Naive B cell (primary cell): ENCODE measurements at regions not wholly inside any gene's neighbourhood (a gene's known extent, or its start where the extent isn't known, plus 50 kb on each side); places are given as distances from the start of the nearest gene placed in this dataset.
A peak's percentile ranks its signal among the peaks of the same experiment; 100 is the strongest.
"Not testable (repeated sequence)": the region's sequence is repeated elsewhere in the genome, so short reads cannot be mapped to it uniquely, and the experiment has no call there.

ENCODE experiments used
- ATAC-seq, 2 donors: fragments of 150-1000 bp; cut with Tn5 transposase; 2 replicates each; pipeline ENCODE4 v1.10.0; 2021; ENCODE audit warnings: low read depth in 2 of 2, mild to moderate bottlenecking in 2 of 2, moderate library complexity in 2 of 2
- DNase-seq: peaks from one replicate; pipeline ENCODE4 v3.0.0; 2022
- H3K27ac Mint-ChIP-seq, 6 donors: one replicate each; pipeline ENCODE4 v1.8.0; 2020 to 2022; ENCODE audit warnings: mild to moderate bottlenecking in 6 of 6, mixed read lengths in 6 of 6, moderate library complexity in 5 of 6, inconsistent platforms in 2 of 6
- H3K27me3 Mint-ChIP-seq, 3 donors: one replicate each; pipeline ENCODE4 v1.8.0; 2021 to 2022; ENCODE audit warnings: mixed read lengths in 3 of 3, mild to moderate bottlenecking in 1 of 3
- H3K36me3 Mint-ChIP-seq, 2 donors: one replicate each; pipeline ENCODE4 v1.8.0; 2020 to 2022; ENCODE audit warnings: mixed read lengths in 2 of 2, inconsistent platforms in 1 of 2, mild to moderate bottlenecking in 1 of 2
- H3K4me1 Mint-ChIP-seq, 3 donors: one replicate each; pipeline ENCODE4 v1.8.0; 2020 to 2022; ENCODE audit warnings: mixed read lengths in 3 of 3, inconsistent platforms in 1 of 3, mild to moderate bottlenecking in 1 of 3, moderate library complexity in 1 of 3
- H3K4me3 Mint-ChIP-seq, 8 donors: one replicate each; pipeline ENCODE4 v1.8.0; 2020 to 2022; ENCODE audit warnings: mild to moderate bottlenecking in 8 of 8, mixed read lengths in 8 of 8, moderate library complexity in 8 of 8, inconsistent platforms in 2 of 8
- H3K9me3 Mint-ChIP-seq, 7 donors: one replicate each; pipeline ENCODE4 v1.8.0; 2020 to 2022; ENCODE audit warnings: mixed read lengths in 7 of 7, mild to moderate bottlenecking in 5 of 7, inconsistent platforms in 2 of 7, moderate library complexity in 1 of 7

DNA sequence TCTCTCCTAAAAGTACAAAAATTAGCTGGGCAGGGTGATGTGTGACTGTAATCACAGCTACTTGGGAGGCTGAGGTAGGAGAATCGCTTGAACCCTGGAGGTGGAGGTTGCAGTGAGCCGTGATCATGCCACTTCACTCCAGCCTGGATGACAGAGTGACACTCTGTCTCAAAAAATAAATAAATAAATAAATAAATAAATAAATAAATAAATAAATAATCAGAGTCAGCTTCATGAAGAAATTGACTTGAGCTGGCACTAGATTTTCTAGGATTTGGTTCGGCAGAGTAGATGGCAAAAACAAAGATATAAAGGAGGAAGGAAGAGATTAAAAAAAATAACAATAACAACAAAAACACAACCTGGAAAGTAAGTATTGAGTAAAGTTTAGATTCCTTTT lies 311.9 kb downstream of the AMY1C start:
- H3K4me1 Mint-ChIP-seq, H3K27me3 Mint-ChIP-seq, H3K36me3 Mint-ChIP-seq, H3K27ac Mint-ChIP-seq, DNase-seq, H3K4me3 Mint-ChIP-seq, H3K9me3 Mint-ChIP-seq, ATAC-seq: not testable (repeated sequence)

DNA sequence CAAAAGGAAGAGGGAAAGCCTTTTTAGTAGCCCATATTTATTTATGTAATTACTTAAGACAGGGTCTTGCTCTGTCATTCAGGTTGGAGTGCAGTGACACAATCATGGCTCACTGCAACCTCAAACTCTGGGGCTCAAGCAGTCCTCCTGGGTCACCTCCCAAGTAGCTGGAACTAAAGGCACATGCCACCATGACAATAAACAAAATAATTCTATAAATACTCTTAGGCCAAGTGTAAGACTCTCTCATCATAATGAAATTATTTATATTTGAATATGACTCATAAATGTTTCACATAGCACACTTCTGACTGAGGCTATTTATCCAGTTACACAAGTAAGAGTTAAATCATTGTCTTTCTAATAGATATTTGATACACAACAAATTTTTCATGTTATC lies 314.7 kb downstream of the AMY1C start:
- H3K27ac Mint-ChIP-seq, result no peak overlapping the region
- ATAC-seq, result no peak
- peaks cover 0 to 6% (median 0%) of the 10 kb centered on the region in 7 donors for H3K9me3 Mint-ChIP-seq
- no peaks in the 10 kb centered on the region for H3K36me3 Mint-ChIP-seq
- no peak for DNase-seq
- H3K4me1 Mint-ChIP-seq, result no peaks in the 10 kb centered on the region
- no peak overlapping the region for H3K4me3 Mint-ChIP-seq
- no peaks in the 10 kb centered on the region for H3K27me3 Mint-ChIP-seq

DNA sequence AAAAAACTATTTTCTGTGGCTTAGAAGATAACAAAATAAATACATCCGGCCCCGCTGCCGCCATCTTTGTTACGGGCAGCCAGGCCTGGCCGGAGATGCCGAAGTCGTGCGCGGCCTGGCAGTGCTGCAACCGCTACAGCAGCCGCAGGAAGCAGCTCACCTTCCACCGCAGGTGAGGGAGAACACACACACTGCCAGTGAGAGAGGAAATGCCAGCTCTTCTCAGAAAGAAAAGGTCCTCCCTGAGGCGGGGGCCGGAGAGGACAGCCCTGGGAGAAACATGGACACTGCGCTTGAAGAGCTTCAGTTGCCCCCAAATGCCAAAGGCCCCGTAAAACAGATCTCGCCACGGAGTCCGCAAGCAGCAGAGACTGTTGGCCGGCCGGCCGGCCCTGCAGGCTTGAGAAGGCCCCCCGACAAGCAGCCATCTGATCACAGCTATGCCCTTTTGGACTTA lies 323.2 kb downstream of the AMY1C start:
- no peaks in the 10 kb centered on the region for H3K4me1 Mint-ChIP-seq
- H3K27ac Mint-ChIP-seq, result peak overlapping the region in 1 of 6 donors; percentile 10
- no peaks in the 10 kb centered on the region for H3K27me3 Mint-ChIP-seq
- H3K36me3 Mint-ChIP-seq, result no peaks in the 10 kb centered on the region
- peak overlapping the region in 3 of 8 donors; percentile 15 to 82 (median 76) for H3K4me3 Mint-ChIP-seq
- peaks cover 0 to 8% (median 0%) of the 10 kb centered on the region in 7 donors for H3K9me3 Mint-ChIP-seq
- ATAC-seq (no peak), DNase-seq (no peak)

DNA sequence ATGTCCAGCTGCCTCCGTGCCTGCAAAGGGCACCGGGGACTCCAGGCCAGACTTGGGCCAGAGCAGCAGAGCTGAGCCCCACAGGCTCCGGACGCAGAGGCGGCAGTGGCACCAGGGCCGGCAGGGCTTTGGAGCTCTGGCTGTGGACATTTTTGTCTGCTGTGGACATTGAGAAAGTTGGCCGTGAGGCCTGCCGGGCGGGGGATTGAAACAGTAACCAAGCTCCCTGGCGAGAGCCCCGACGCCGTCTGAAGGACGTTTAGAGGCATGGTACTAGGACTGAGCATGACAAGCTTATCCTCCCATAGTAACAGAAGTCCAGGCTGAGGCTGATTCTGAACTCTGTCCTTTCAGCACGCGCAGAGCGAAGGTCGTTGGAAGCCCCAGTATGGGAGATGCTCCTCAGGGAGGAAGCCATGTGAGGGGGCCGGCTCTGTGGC lies 323.8 kb downstream of the AMY1C start:
- H3K27me3 Mint-ChIP-seq, result no peaks in the 10 kb centered on the region
- H3K4me1 Mint-ChIP-seq, result no peaks in the 10 kb centered on the region
- no peak for ATAC-seq
- H3K27ac Mint-ChIP-seq, result no peak overlapping the region
- H3K9me3 Mint-ChIP-seq, result peaks cover 0 to 4% (median 0%) of the 10 kb centered on the region in 7 donors
- no peaks in the 10 kb centered on the region for H3K36me3 Mint-ChIP-seq
- no peak for DNase-seq
- peak overlapping the region in 2 of 8 donors; percentile 57 to 82 for H3K4me3 Mint-ChIP-seq

DNA sequence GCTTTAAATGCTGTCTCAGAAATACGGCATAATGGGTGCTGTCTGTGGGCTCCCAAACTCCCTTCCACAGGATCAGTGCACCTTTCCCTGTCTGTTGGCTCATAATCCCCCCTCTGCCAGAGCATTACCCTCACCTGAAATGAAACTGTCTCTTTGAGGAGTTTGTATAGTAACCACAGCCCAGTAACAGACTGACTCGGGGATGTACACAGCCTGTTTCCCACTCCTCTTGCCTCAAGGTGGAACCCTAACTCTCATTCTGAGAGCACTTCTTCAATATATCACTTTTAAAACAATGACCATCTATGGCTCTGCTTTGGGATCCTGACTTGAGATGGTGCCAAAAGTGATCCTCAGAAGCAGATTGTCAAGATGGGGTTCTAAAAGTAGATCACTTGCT lies 332.5 kb downstream of the AMY1C start:
- H3K36me3 Mint-ChIP-seq, result no peaks in the 10 kb centered on the region
- H3K27me3 Mint-ChIP-seq, result no peaks in the 10 kb centered on the region
- DNase-seq, result no peak
- ATAC-seq, result no peak
- no peak overlapping the region for H3K4me3 Mint-ChIP-seq
- no peak overlapping the region for H3K27ac Mint-ChIP-seq
- peaks cover 0 to 3% (median 0%) of the 10 kb centered on the region in 7 donors for H3K9me3 Mint-ChIP-seq
- H3K4me1 Mint-ChIP-seq, result no peaks in the 10 kb centered on the region

DNA sequence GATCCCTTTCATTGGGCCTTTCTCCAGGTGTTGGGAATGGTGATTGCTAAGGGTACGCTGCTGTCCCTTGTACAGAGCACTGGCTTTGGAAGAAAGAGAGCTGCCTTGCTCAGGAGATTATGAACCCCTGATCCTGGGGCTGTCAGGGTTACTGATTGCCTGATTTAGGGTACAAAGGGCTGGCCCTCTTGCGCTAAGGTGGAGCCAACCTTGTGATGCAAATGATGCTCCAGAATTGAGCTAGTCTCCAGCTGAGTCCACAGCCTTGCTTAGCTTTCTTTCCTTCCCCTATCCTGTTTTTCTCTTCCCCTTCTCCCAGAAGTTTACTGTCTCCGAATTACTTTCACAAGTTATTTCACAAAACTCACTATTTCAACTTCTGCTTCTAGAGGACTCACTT lies 334.7 kb downstream of the AMY1C start:
- DNase-seq, result no peak
- Mint-ChIP-seq H3K4me1 (no peaks in the 10 kb centered on the region), H3K4me3 (no peak overlapping the region)

DNA sequence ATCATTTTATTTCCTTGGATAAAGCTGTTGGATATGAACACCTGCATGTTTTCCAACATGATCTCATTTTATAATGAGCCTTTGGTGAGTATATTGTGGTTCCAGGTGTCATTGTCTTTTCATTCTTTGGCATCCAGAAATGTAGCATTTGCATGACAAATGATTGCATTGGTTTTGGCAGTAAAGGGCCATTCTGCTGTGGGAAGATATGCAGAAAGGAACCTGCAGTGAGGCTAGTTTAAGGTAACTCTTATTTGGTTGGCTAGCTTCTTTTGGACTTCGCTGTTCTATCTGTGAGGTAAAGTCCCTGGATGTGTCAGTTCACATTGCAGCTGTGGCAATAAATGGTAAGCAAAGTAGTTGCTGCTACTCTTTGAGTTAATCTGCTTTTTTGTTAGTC lies 343.0 kb downstream of the AMY1C start:
- DNase-seq (no peak), ATAC-seq (no peak)
- Mint-ChIP-seq H3K9me3 (peaks cover 0 to 5% (median 3%) of the 10 kb centered on the region in 7 donors), H3K4me3 (no peak overlapping the region), H3K27ac (no peak overlapping the region), H3K4me1 (no peaks in the 10 kb centered on the region), H3K27me3 (no peaks in the 10 kb centered on the region), H3K36me3 (no peaks in the 10 kb centered on the region)

More for the DNA sequence above, 334.7 kb downstream of the AMY1C start:
- Mint-ChIP-seq H3K36me3 (no peaks in the 10 kb centered on the region), H3K27ac (no peak overlapping the region), H3K27me3 (no peaks in the 10 kb centered on the region), H3K9me3 (no peaks in the 10 kb centered on the region)
- no peak for ATAC-seq

DNA sequence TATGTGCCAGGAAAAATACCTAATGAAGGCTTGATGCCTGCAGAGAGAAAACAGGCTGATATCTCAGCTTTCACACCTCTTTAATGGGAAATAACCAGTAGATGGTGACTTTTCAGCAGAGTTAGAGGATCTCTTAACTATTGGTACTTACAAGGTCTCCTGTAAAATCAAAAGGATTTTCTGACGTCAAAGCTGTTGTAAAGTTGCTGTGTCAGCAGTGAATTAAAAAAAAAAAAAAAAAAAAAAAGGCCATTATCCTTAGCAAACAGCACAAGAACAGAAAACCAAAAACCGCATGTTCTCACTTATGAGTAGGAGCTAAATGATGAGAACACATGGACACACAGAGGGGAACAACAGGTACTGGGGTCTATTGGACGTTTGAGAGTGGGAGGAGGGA lies 349.1 kb downstream of the AMY1C start:
- ATAC-seq (no peak), DNase-seq (no peak)
- H3K27ac Mint-ChIP-seq, result no peak overlapping the region
- no peak overlapping the region for H3K4me3 Mint-ChIP-seq
- H3K27me3 Mint-ChIP-seq, result no peaks in the 10 kb centered on the region
- no peaks in the 10 kb centered on the region for H3K36me3 Mint-ChIP-seq
- peaks cover 0 to 5% (median 1%) of the 10 kb centered on the region in 7 donors for H3K9me3 Mint-ChIP-seq
- H3K4me1 Mint-ChIP-seq, result no peaks in the 10 kb centered on the region

DNA sequence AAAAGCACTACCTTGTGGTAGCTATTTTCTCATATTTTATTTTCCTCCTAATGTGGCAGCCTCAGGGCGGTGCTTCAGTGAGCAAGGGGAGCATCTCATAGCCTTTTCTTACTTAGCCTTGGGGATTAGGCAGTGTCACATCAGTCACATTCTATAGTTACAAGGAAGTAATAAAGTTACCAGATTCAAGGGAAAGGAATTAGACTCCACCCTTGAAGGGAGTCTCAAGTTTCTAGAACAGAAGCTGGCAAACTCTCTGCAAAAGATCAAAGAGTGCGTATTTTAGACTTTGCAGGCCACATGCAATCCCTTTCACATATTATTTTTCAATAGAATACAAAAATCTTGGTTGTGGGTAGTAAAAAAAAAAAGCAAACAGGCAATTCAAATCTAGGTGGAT lies 350.4 kb downstream of the AMY1C start:
- peaks cover 0 to 4% (median 1%) of the 10 kb centered on the region in 7 donors for H3K9me3 Mint-ChIP-seq
- H3K36me3 Mint-ChIP-seq, result no peaks in the 10 kb centered on the region
- no peak overlapping the region for H3K27ac Mint-ChIP-seq
- no peaks in the 10 kb centered on the region for H3K27me3 Mint-ChIP-seq
- DNase-seq (no peak), ATAC-seq (no peak)
- no peak overlapping the region for H3K4me3 Mint-ChIP-seq
- no peaks in the 10 kb centered on the region for H3K4me1 Mint-ChIP-seq

DNA sequence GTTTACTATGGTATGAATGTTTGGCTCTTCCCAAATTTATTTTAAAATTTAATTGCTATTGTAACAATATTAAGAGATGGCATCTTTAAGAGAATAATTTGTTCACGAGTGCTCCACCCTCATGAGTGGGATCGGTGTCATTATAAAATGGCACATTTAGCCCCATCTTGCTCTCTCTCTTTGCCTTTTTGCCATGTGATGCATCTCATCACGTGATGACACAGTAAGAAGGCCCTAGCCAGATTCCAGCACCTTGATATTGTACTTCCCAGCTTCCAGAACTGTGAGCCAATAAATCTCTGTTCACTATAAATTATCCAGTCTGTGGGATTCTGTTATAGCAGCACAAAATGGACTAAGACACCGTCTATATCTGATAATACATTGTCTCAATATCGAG lies 355.8 kb downstream of the AMY1C start:
- Mint-ChIP-seq H3K9me3 (peaks cover 0 to 6% (median 0%) of the 10 kb centered on the region in 7 donors), H3K27me3 (no peaks in the 10 kb centered on the region), H3K4me3 (no peak overlapping the region), H3K4me1 (no peaks in the 10 kb centered on the region), H3K27ac (no peak overlapping the region), H3K36me3 (no peaks in the 10 kb centered on the region)
- no peak for DNase-seq
- no peak for ATAC-seq

DNA sequence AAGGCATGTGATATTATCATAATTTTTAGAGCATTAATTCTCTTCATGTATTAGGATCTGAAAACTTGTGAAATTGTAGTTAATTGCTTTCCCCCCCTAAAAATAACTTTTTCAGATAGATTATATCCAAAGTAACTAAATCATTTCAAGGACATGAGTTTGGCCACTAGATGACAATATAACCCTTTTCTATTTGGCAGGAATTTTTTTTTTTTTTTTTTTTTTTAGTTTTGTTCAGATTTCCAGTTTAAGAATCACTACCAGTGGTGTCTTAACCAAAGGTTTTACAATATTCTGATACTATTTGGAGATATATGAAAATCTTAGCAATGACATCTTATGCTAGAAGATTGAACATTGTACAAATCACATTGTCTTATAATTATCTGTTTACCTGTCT lies 370.8 kb downstream of the AMY1C start:
- ATAC-seq, result no peak
- DNase-seq, result no peak
- Mint-ChIP-seq H3K9me3 (peaks cover 0 to 2% (median 0%) of the 10 kb centered on the region in 7 donors), H3K36me3 (no peaks in the 10 kb centered on the region), H3K27ac (no peak overlapping the region), H3K4me3 (no peak overlapping the region), H3K27me3 (no peaks in the 10 kb centered on the region), H3K4me1 (no peaks in the 10 kb centered on the region)

DNA sequence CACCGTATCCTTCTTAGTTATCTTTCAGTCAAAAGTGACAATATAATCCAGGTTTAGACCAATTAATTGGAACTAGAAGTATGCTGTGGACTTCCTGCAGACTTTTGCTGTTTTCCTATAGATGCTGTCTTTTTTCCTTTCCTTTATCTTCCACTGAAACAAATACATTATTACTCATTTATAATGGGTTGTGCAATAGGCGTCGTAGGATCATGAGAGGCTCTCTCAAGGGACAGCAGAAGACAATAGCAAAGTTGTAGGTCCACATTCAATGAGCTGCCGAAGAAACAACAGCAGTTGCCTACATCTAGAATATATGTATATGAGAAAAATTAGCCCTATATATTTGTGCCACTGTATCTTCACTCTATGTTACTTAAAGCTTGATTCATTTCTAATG lies 371.6 kb downstream of the AMY1C start:
- Mint-ChIP-seq H3K27ac (no peak overlapping the region), H3K9me3 (no peaks in the 10 kb centered on the region), H3K4me3 (no peak overlapping the region), H3K27me3 (no peaks in the 10 kb centered on the region), H3K36me3 (no peaks in the 10 kb centered on the region), H3K4me1 (no peaks in the 10 kb centered on the region)
- no peak for DNase-seq
- ATAC-seq, result no peak

DNA sequence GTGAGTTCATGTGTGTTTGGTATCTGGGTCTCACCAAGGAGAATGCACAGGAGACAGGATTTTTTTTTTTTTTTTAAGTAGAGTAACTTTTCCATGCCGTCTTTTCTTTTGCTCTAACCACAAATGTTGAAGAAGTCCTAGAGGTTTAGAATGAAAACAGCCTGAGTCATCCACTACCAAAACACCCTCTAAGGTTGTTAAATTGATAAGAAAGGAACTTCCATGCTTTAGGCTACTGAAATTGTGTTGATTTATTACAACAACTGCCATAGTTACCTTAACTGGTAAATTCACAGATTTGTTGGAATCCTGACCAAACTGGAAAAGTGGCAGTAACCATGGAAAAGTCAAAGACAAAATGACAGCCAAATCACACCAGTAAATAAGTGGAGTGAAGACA lies 375.6 kb downstream of the AMY1C start:
- Mint-ChIP-seq H3K4me1 (no peaks in the 10 kb centered on the region), H3K4me3 (no peak overlapping the region), H3K9me3 (no peaks in the 10 kb centered on the region), H3K36me3 (no peaks in the 10 kb centered on the region), H3K27me3 (no peaks in the 10 kb centered on the region), H3K27ac (peak overlapping the region in 1 of 6 donors; percentile 21)
- ATAC-seq (no peak), DNase-seq (no peak)

DNA sequence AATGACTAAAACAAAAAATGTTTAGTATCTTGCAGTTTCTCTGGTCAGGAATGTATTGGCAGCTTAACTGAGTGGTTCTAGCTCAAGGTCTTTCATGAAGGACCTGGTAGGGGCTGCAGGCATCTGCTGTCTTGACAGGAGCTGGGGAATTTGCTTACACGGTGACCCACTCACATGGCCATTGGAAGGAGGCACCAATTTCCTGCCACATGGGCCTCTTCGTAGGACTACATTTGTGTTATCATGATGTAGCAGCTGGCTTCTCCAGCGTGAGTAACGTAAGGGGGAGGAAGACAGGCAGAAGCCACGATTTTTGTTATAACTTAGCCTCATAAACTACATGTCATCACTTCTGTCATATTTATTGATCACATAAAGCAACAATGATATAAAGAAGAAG lies 376.3 kb downstream of the AMY1C start:
- Mint-ChIP-seq H3K4me3 (no peak overlapping the region), H3K4me1 (no peaks in the 10 kb centered on the region), H3K36me3 (no peaks in the 10 kb centered on the region), H3K27ac (no peak overlapping the region), H3K9me3 (no peaks in the 10 kb centered on the region), H3K27me3 (no peaks in the 10 kb centered on the region)
- DNase-seq (no peak), ATAC-seq (no peak)

DNA sequence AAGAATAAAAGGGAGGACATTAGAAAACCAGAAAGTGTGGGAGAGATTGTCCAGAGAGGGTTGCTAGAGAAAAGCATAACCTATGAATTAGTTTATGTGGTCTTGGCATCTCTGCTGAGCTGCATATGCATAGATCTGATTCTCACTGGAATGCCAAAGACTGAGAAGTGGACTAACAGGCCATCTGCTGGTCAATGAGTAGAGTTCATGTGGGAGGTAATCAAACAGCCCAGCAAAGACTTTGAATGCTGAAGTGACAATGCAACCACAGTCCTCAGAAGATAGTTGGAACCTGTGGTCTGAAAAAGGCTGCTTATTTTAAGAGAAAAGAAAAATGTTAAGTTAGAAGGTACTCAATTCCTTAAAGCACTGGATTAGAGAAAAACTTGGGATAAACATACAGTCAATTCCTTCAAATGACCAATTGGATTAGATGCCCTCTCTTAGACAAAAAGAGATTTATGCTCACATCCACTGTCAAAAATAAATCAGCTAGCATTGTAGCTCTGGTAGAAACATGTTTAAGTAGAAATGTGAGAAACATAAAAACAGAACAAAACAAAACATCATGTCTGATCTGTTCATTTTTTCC lies 382.8 kb downstream of the AMY1C start:
- Mint-ChIP-seq H3K4me1 (no peaks in the 10 kb centered on the region), H3K4me3 (no peak overlapping the region), H3K27me3 (no peaks in the 10 kb centered on the region), H3K27ac (no peak overlapping the region), H3K9me3 (peaks cover 0 to 12% (median 0%) of the 10 kb centered on the region in 7 donors), H3K36me3 (no peaks in the 10 kb centered on the region)
- ATAC-seq (no peak), DNase-seq (no peak)
